Ovary (tissue), 3 donors: ENCODE measurements at regions not wholly inside any gene's neighbourhood (a gene's known extent, or its start where the extent isn't known, plus 50 kb on each side); places are given as distances from the start of the nearest gene placed in this dataset.

ENCODE experiments used
- CTCF ChIP-seq, 3 donors: fragments of 450-650 bp in 2 of 3; fragments of 200-600 bp in 1 of 3; IDR thresholded peaks; one replicate each; pipeline versions ENCODE4 v1.5.1 to v1.8.0; 2016 to 2022; ENCODE audit warnings: antibody characterized with exemption in 3 of 3, mild to moderate bottlenecking in 1 of 3
- EP300 ChIP-seq: sonication (generic); formaldehyde crosslinking; IDR thresholded peaks from one replicate; pipeline ENCODE4 v1.6.1; 2017; ENCODE audit warnings: antibody characterized with exemption
- POLR2A ChIP-seq: fragments of 450-650 bp; IDR thresholded peaks from one replicate; pipeline ENCODE4 v1.6.1; 2017; ENCODE audit warnings: antibody characterized with exemption, mild to moderate bottlenecking, moderate library complexity
- donor health status: DM: no; HTN: no; CAD: no.

GRCh38 chr3:110855207-110855606 is 216.4 kb upstream of the NECTIN3 start:
- TF ChIP-seq CTCF (IDR thresholded peaks at IDR 0.05) (no peak), POLR2A (no peak), EP300 (no peak)
